Caco-2 (cell line): ENCODE measurements at regions not wholly inside any gene's neighbourhood (a gene's known extent, or its start where the extent isn't known, plus 50 kb on each side); places are given as distances from the start of the nearest gene placed in this dataset.

ENCODE experiments used
- BruUV-seq: library from RNA; stranded (reverse); fragments of 400-500 nt; replicated peaks from 2 replicates; lab custom pipeline; 2021; lab: Mats Ljungman, UMichigan
- CTCF ChIA-PET: fragments of 300-600 bp; sonication (Branson Sonifier 250); formaldehyde crosslinking; loops from one replicate; lab custom pipeline; 2022; ENCODE audit warnings: antibody characterized with exemption; lab: Charles Lee
- POLR2A ChIA-PET: fragments of 300-600 bp; sonication (Branson Sonifier 250); formaldehyde crosslinking; loops from one replicate; lab custom pipeline; 2022; ENCODE audit warnings: antibody characterized with exemption; lab: Charles Lee
- DNase-seq, 2 experiments: peaks; one replicate each; pipeline versions ENCODE4 v3.0.0 to v3.0.0-alpha.2; 2020 to 2022
- H3K27me3 ChIP-seq: replicated peaks from 2 replicates; pipeline ENCODE4 v1.6.0; 2011; ENCODE audit warnings: low read length; ENCODE audit not compliant: control insufficient read depth, insufficient read depth
- H3K36me3 ChIP-seq: 2 replicates; pipeline ENCODE4 v1.5.1; 2011; ENCODE audit warnings: low read length; ENCODE audit not compliant: control insufficient read depth, insufficient read depth
- H3K4me1 ChIP-seq: fragments of 250-450 bp; sonication (Bioruptor Pico); 2 replicates; pipeline ENCODE4 v1.5.1; 2020; ENCODE audit warnings: mild to moderate bottlenecking
- H3K4me3 ChIP-seq: 2 replicates; pipeline ENCODE4 v1.5.1; 2011; ENCODE audit warnings: low read depth, mild to moderate bottlenecking, control low read depth, low read length
- H3K9me3 ChIP-seq: fragments of 250-450 bp; sonication (Bioruptor Pico); 2 replicates; pipeline ENCODE4 v1.5.1; 2020; ENCODE audit warnings: mild to moderate bottlenecking, moderate library complexity
- H3K27ac Mint-ChIP-seq: one replicate; pipeline ENCODE4 v1.8.0; 2022; ENCODE audit warnings: mixed read lengths; ENCODE audit not compliant: unreplicated experiment
- H3K27me3 Mint-ChIP-seq: one replicate; pipeline ENCODE4 v1.8.0; 2022; ENCODE audit warnings: mixed read lengths; ENCODE audit not compliant: insufficient read depth, unreplicated experiment
- H3K36me3 Mint-ChIP-seq: one replicate; pipeline ENCODE4 v1.8.0; 2022; ENCODE audit warnings: mild to moderate bottlenecking, mixed read lengths; ENCODE audit not compliant: insufficient read depth, unreplicated experiment
- H3K4me1 Mint-ChIP-seq: one replicate; pipeline ENCODE4 v1.8.0; 2022; ENCODE audit warnings: low read depth, mixed read lengths; ENCODE audit not compliant: unreplicated experiment
- H3K4me3 Mint-ChIP-seq: one replicate; pipeline ENCODE4 v1.8.0; 2022; ENCODE audit warnings: mild to moderate bottlenecking, moderate library complexity, mixed read lengths; ENCODE audit not compliant: unreplicated experiment
- H3K9me3 Mint-ChIP-seq: one replicate; pipeline ENCODE4 v1.8.0; 2022; ENCODE audit warnings: mixed read lengths; ENCODE audit not compliant: unreplicated experiment
- intact Hi-C: fragments of 100-400 bp; cut with micrococcal nuclease; formaldehyde crosslinking; loops from one replicate; pipeline ENCODE4 v1.10.0; 2022; ENCODE audit not compliant: unreplicated experiment
- TF ChIP-seq, protein P1 (sequence below), 2 experiments: fragments of 200-600 bp in 1 of 2; IDR thresholded peaks; 1 replicate in 1 of 2; 2 replicates in 1 of 2; pipeline versions ENCODE4 v1.5.1 to v1.8.0; 2011 to 2022; ENCODE audit warnings: antibody characterized with exemption in 1 of 2, control low read depth in 1 of 2, inconsistent platforms in 1 of 2, low read depth in 1 of 2, low read length in 1 of 2, mild to moderate bottlenecking in 1 of 2, moderate library complexity in 1 of 2; ENCODE audit not compliant: insufficient read depth in 1 of 2, severe bottlenecking in 1 of 2, unreplicated experiment in 1 of 2

DNA sequence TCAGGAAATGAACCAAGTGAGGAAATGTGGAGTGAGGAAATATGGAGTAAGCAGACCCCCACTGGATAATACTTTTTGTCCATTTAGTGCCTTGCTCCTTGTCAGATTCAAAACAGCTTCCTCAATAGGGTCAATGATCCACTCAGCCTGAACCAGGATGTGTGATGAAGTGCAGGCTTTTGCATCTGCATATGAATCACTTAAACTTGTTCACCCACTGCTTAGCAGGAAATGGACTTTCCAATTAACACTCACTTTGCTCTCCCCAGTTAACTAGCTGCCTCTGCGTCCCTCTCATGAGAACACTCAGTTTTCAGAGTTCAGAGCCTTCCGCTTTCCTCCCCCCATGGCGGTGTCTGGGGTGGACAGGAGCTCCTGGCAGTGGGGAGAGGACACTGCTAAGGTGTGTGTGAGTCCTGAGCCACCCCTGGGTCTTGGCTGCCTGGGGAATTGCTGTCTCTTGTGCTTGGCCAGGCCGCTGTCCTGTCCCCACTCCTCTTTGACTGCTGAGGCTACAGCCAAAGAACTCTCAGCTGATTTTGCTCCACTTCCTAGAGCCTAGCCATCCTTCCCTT lies 621.8 kb downstream of the CDH26 start:
- H3K4me1 Mint-ChIP-seq: no peaks in the 10 kb centered on the region
- no peaks in the 10 kb centered on the region for H3K9me3 Mint-ChIP-seq
- no peaks in the 10 kb centered on the region for H3K9me3 ChIP-seq
- ChIA-PET POLR2A (no interaction called here), CTCF (no interaction called here)
- no peaks in the 10 kb centered on the region for H3K4me1 ChIP-seq
- H3K4me3 Mint-ChIP-seq: no peak overlapping the region
- peaks cover 4% of the 10 kb centered on the region for H3K27me3 Mint-ChIP-seq
- DNase-seq: no peak
- no peaks in the 10 kb centered on the region for H3K36me3 ChIP-seq
- no peaks in the 10 kb centered on the region for H3K27me3 ChIP-seq
- BruUV-seq: no TSS peak
- intact Hi-C loops: no loop called here
- H3K27ac Mint-ChIP-seq: no peak overlapping the region
- TF ChIP-seq, protein P1, sequence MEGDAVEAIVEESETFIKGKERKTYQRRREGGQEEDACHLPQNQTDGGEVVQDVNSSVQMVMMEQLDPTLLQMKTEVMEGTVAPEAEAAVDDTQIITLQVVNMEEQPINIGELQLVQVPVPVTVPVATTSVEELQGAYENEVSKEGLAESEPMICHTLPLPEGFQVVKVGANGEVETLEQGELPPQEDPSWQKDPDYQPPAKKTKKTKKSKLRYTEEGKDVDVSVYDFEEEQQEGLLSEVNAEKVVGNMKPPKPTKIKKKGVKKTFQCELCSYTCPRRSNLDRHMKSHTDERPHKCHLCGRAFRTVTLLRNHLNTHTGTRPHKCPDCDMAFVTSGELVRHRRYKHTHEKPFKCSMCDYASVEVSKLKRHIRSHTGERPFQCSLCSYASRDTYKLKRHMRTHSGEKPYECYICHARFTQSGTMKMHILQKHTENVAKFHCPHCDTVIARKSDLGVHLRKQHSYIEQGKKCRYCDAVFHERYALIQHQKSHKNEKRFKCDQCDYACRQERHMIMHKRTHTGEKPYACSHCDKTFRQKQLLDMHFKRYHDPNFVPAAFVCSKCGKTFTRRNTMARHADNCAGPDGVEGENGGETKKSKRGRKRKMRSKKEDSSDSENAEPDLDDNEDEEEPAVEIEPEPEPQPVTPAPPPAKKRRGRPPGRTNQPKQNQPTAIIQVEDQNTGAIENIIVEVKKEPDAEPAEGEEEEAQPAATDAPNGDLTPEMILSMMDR (IDR thresholded peaks at IDR 0.05; ENCODE audit: insufficient read depth in 1 of 2, low read depth in 1 of 2, low read length in 1 of 2, severe bottlenecking in 1 of 2, unreplicated experiment in 1 of 2): no peak
- no peaks in the 10 kb centered on the region for H3K36me3 Mint-ChIP-seq
- no peak overlapping the region for H3K4me3 ChIP-seq

DNA sequence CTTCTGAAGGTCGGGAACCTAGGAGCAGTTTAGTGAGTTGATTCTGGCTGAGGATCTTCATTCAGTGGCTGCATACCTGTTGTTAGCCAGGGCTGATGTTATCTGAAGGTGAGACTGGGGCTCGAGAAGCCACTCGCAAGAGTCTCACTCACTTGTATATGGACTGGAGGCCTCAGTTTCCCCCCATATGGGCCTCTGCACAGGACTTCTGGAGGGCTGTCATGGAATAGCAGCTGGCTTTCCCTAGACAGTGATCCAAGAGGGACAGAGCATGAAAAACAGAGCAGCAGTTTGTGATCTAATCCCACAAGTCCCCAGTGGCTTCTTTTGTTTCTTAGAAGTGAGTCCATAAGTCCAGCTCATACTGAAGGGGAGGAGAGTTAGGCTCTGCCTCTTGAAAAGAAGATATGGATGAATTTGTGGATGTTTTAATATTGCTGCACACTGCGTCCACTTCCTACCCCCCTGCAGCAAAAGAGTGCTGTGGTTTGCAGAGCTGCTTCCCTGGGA lies 623.4 kb downstream of the CDH26 start:
- Histone ChIP-seq H3K4me3 (no peak overlapping the region), H3K36me3 (no peaks in the 10 kb centered on the region), H3K4me1 (no peaks in the 10 kb centered on the region), H3K27me3 (no peaks in the 10 kb centered on the region), H3K9me3 (no peaks in the 10 kb centered on the region)
- ChIA-PET CTCF (no interaction called here), POLR2A (interaction anchor here (0.5 kb wide), 1 partner anchor 14 kb away, joined by 4 read pairs; no protein-coding TSS in a partner anchor)
- Mint-ChIP-seq H3K4me3 (no peak overlapping the region), H3K27me3 (peaks cover 7% of the 10 kb centered on the region), H3K4me1 (no peaks in the 10 kb centered on the region), H3K9me3 (no peaks in the 10 kb centered on the region), H3K36me3 (no peaks in the 10 kb centered on the region), H3K27ac (no peak overlapping the region)
- no peak for DNase-seq
- no TSS peak for BruUV-seq
- TF ChIP-seq, protein P1 (IDR thresholded peaks at IDR 0.05; ENCODE audit: insufficient read depth in 1 of 2, low read depth in 1 of 2, low read length in 1 of 2, severe bottlenecking in 1 of 2, unreplicated experiment in 1 of 2): no peak
- intact Hi-C loops: no loop called here

DNA sequence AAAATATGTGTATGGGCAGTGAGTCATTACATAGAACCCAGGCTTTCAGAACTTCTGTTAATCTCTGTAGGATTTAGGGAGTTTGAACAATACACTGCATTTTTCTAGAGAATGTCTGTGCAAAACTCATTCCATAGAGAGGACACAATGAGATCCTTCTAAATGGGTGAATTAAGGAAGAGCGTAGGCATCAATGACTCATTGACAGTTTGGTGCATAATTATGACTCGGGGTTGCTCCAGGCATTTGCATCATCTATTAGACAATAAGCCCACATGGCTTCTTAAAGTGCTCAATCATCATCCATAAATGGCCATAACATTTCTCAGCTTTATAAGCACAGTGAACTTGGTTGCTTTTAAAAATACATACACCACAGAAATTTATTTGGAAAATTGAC lies 625.5 kb downstream of the CDH26 start:
- CTCF ChIA-PET: no interaction called here
- no peak overlapping the region for H3K27ac Mint-ChIP-seq
- H3K36me3 Mint-ChIP-seq: no peaks in the 10 kb centered on the region
- TF ChIP-seq, protein P1 (IDR thresholded peaks at IDR 0.05; ENCODE audit: insufficient read depth in 1 of 2, low read depth in 1 of 2, low read length in 1 of 2, severe bottlenecking in 1 of 2, unreplicated experiment in 1 of 2): no peak
- no peaks in the 10 kb centered on the region for H3K27me3 ChIP-seq
- H3K9me3 Mint-ChIP-seq: no peaks in the 10 kb centered on the region
- no peak overlapping the region for H3K4me3 ChIP-seq
- H3K36me3 ChIP-seq: no peaks in the 10 kb centered on the region
- no TSS peak for BruUV-seq
- H3K4me1 Mint-ChIP-seq: no peaks in the 10 kb centered on the region
- POLR2A ChIA-PET: no interaction called here
- H3K9me3 ChIP-seq: no peaks in the 10 kb centered on the region
- intact Hi-C loops: no loop called here
- H3K4me1 ChIP-seq: no peaks in the 10 kb centered on the region
- peaks cover 5% of the 10 kb centered on the region for H3K27me3 Mint-ChIP-seq
- no peak overlapping the region for H3K4me3 Mint-ChIP-seq
- no peak for DNase-seq
